Keratinocyte (primary cell): ENCODE measurements at regions not wholly inside any gene's neighbourhood (a gene's known extent, or its start where the extent isn't known, plus 50 kb on each side); places are given as distances from the start of the nearest gene placed in this dataset.

ENCODE experiments used
- DNase-seq: peaks from one replicate; pipeline ENCODE4 v3.0.0-alpha.2; 2011; ENCODE audit warnings: low read depth, missing footprints, low spot score
- FAIRE-seq: peaks from 2 replicates; lab custom pipeline; 2011; peaks lifted over from hg19 to GRCh38; lab: Jason Lieb, UNC
- H2AFZ ChIP-seq: 2 replicates; pipeline ENCODE4 v1.6.0; 2012; ENCODE audit warnings: low read length, control low read depth, inconsistent platforms; ENCODE audit not compliant: control insufficient read depth
- H3K27ac ChIP-seq: 2 replicates; pipeline ENCODE4 v1.5.1; 2011; ENCODE audit warnings: low read length; ENCODE audit not compliant: control insufficient read depth, insufficient read depth
- H3K27me3 ChIP-seq: 3 replicates; pipeline ENCODE4 v1.6.0; 2011; ENCODE audit warnings: low read length; ENCODE audit not compliant: control insufficient read depth, insufficient read depth; ENCODE audit errors: extremely low read depth
- H3K36me3 ChIP-seq, 2 experiments: 2 replicates in 1 of 2; 3 replicates in 1 of 2; pipeline ENCODE4 v1.5.1; 2011; ENCODE audit warnings: low read length in 2 of 2, mild to moderate bottlenecking in 1 of 2; ENCODE audit not compliant: control insufficient read depth in 2 of 2, insufficient read depth in 2 of 2; ENCODE audit errors: extremely low read depth in 1 of 2
- H3K4me1 ChIP-seq: 3 replicates; pipeline ENCODE4 v1.5.1; 2011; ENCODE audit warnings: low read length; ENCODE audit not compliant: control insufficient read depth, insufficient read depth; ENCODE audit errors: extremely low read depth
- H3K4me2 ChIP-seq: 3 replicates; pipeline ENCODE4 v1.6.0; 2011; ENCODE audit warnings: low read depth, low read length; ENCODE audit not compliant: control insufficient read depth, insufficient read depth; ENCODE audit errors: extremely low read depth
- H3K4me3 ChIP-seq, 3 experiments: fragments of 200-600 bp in 1 of 3; sonication (generic) in 1 of 3; 2 replicates in 2 of 3; 3 replicates in 1 of 3; pipeline ENCODE4 v1.5.1; 2011 to 2016; ENCODE audit warnings: low read length in 3 of 3, mild to moderate bottlenecking in 3 of 3, control low read depth in 2 of 3, inconsistent platforms in 1 of 3, low read depth in 1 of 3, mixed read lengths in 1 of 3, mixed run types in 1 of 3, moderate library complexity in 1 of 3; ENCODE audit not compliant: control insufficient read depth in 2 of 3, insufficient read depth in 2 of 3; ENCODE audit errors: extremely low read depth in 1 of 3
- H3K79me2 ChIP-seq: 2 replicates; pipeline ENCODE4 v1.6.0; 2012; ENCODE audit warnings: low read length; ENCODE audit not compliant: control insufficient read depth, insufficient read depth
- H3K9ac ChIP-seq: 3 replicates; pipeline ENCODE4 v1.6.0; 2011; ENCODE audit warnings: low read length; ENCODE audit not compliant: control insufficient read depth, insufficient read depth; ENCODE audit errors: extremely low read depth
- H3K9me1 ChIP-seq: 3 replicates; pipeline ENCODE4 v1.6.0; 2011; ENCODE audit warnings: low read length; ENCODE audit not compliant: control insufficient read depth, insufficient read depth; ENCODE audit errors: extremely low read depth
- H3K9me3 ChIP-seq: 2 replicates; pipeline ENCODE4 v1.5.1; 2012; ENCODE audit warnings: low read depth, low read length; ENCODE audit not compliant: control insufficient read depth
- H4K20me1 ChIP-seq: 3 replicates; pipeline ENCODE4 v1.6.0; 2011; ENCODE audit warnings: low read length; ENCODE audit not compliant: control insufficient read depth, insufficient read depth; ENCODE audit errors: extremely low read depth
- CTCF ChIP-seq, 3 experiments: IDR thresholded peaks in 1 of 3; conservative IDR thresholded peaks in 1 of 3; optimal IDR thresholded peaks in 1 of 3; 2 replicates in 2 of 3; 3 replicates in 1 of 3; pipeline versions ENCODE3 to v1.5.1; 2011; ENCODE audit warnings: low read length in 3 of 3, mild to moderate bottlenecking in 3 of 3, moderate library complexity in 2 of 3, control low read depth in 1 of 3, inconsistent platforms in 1 of 3; ENCODE audit not compliant: insufficient read depth in 2 of 3; ENCODE audit errors: extremely low read depth in 1 of 3
- EZH2 ChIP-seq: IDR thresholded peaks from one replicate; pipeline ENCODE4 v1.6.1; 2012; ENCODE audit warnings: inconsistent platforms, mild to moderate bottlenecking, low read length, moderate library complexity
- dilution Hi-C: fragments of 300-500 bp; cut with MboI; formaldehyde crosslinking; loops from one replicate; pipeline ENCODE4 v1.7.0; 2020; ENCODE audit warnings: low sequenced_read_pairs; ENCODE audit not compliant: extremely low pct_ligation_motif_present

- no peaks in the 10 kb centered on the region for H3K4me1 ChIP-seq
- H3K36me3 ChIP-seq: no peaks in the 10 kb centered on the region
- H2AFZ ChIP-seq: no peak overlapping the region
- FAIRE-seq (no peak), DNase-seq (no peak)
- H3K9me3 ChIP-seq: no peaks in the 10 kb centered on the region
- dilution Hi-C loops: no loop called here
- no peak overlapping the region for H3K4me2 ChIP-seq
- H3K79me2 ChIP-seq: no peaks in the 10 kb centered on the region
- no peaks in the 10 kb centered on the region for H4K20me1 ChIP-seq
- H3K27ac ChIP-seq: no peak overlapping the region
- no peaks in the 10 kb centered on the region for H3K27me3 ChIP-seq
- no peak overlapping the region for H3K4me3 ChIP-seq
- H3K9me1 ChIP-seq: no peaks in the 10 kb centered on the region
- TF ChIP-seq CTCF (optimal IDR thresholded peaks at IDR 0.05 in 1 of 3, IDR thresholded peaks at IDR 0.05 in 1 of 3, conservative IDR thresholded peaks at IDR 0.05 in 1 of 3; ENCODE audit: extremely low read depth in 1 of 3, insufficient read depth in 2 of 3, low read length in 3 of 3) (no peak), EZH2 (no peak)
- H3K9ac ChIP-seq: no peak overlapping the region
Observed at GRCh38 chr9:78463750-78464149, 166.8 kb downstream of the PSAT1 start.

GRCh38 chr9:78468231-78468630 is 171.3 kb downstream of the PSAT1 start:
- FAIRE-seq (no peak), DNase-seq (no peak)
- Histone ChIP-seq H4K20me1 (no peaks in the 10 kb centered on the region), H3K79me2 (no peaks in the 10 kb centered on the region), H3K4me1 (no peaks in the 10 kb centered on the region), H3K27me3 (no peaks in the 10 kb centered on the region), H3K27ac (no peak overlapping the region), H3K4me2 (no peak overlapping the region), H3K9me1 (no peaks in the 10 kb centered on the region), H3K36me3 (no peaks in the 10 kb centered on the region), H3K9ac (no peak overlapping the region), H2AFZ (no peak overlapping the region), H3K9me3 (no peaks in the 10 kb centered on the region), H3K4me3 (no peak overlapping the region)
- dilution Hi-C loops: no loop called here
- no peak for TF ChIP-seq CTCF (optimal IDR thresholded peaks at IDR 0.05 in 1 of 3, IDR thresholded peaks at IDR 0.05 in 1 of 3, conservative IDR thresholded peaks at IDR 0.05 in 1 of 3; ENCODE audit: extremely low read depth in 1 of 3, insufficient read depth in 2 of 3, low read length in 3 of 3)
- TF ChIP-seq EZH2: no peak
